NOMO-1 treated with dmso at 0.1 percent for 144 hours (cell line): ENCODE measurements at regions not wholly inside any gene's neighbourhood (a gene's known extent, or its start where the extent isn't known, plus 50 kb on each side); places are given as distances from the start of the nearest gene placed in this dataset.

Experiments used
- DNase-seq: peaks from one replicate; lab custom pipeline; 2025; ENCODE audit not compliant: unreplicated experiment; lab: John Stamatoyannopoulos, UW

DNA sequence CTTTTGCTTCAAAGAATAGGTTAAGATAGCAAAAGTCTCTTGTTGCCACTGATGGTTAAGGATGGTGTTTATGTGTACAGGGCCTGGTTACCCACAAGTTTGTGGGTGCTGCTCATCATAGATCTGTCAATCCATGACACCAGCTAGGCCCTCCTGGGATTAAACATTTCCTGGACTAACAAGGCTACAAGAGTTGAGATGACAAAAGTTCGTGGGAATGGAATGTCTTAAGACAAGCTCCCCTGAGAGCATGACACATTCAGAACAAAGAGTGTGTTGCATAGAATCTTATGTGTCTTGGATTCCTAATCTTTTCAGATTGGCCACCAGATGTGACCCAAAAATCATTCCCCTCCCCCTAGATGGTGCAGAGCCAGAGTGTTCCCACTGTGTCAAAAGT is 592.5 kb upstream of the USP15 start:
- DNase-seq: no peak

DNA sequence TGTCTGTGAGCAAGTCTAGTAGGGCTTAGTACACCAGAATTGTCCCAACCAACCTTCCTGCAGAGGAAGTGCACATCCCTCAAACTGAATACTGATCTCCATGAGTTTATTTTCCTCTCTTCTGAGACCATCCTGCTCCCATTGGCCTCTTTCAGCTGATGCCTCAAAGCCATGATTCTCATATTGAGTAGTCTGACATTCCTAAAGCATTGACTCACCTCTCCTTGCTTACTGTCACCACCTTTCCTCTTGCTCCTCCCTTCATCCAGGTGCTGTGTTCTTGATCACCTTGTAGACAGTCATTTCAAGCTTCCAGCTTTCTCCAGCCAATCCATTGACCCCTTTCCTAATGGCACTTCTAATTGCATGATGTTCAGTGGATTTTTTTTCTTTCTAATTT is 583.7 kb upstream of the USP15 start:
- no peak for DNase-seq

DNA sequence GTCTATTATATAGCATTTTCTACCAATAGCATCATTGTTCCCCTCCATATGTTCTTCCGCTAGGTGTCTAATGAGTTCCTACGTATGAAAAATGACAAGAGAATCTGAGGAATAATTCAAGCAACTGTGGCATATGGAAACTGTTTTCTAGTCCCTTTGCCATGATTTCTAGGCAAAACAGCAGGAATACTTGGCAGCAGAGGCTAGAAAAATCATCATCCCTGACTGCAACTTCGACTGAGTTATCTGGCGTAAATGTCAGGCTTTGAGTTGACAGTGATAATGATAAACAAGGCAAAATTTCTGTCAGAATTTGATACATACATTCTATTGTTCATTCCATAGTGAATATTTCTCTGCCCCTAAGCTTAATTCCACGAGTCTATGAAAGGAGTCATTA is 572.8 kb upstream of the USP15 start:
- DNase-seq: no peak

DNA sequence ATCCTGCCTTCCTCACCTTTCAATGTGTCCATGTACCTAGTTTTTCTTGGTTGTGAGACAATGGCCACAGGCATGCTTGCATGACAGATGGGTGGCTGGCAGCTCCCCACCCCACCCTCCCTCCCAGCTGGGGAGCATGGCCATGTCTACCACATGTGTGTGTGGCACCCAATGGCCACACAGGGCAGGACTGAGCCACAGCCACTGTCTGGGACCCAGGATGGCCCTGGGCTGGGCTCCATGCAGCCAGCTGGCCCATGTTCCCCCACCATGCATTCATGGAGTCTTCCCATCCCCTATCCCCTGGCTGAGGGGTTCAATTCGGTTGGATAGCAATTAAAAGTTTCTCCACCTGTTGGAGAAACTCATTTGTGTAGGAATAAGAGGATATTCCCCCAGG is 566.0 kb upstream of the USP15 start:
- DNase-seq: no peak

DNA sequence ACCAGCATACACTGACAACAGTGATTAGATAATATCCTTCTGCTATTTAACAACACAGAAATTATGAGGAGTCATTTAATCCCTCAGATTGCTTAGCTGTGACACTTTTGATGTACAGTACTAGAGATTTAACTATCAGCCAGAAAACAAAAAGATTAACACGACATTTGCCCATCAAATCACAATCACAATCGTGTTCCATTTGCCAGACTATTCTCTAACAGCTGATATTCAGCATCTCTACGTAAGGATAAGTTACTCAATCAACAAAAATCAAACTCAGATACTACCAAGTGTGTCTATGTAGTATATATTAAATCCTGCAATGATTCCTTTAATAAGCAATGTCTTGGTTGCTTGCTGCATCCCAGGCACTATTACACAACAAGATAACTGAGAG is 558.7 kb upstream of the USP15 start:
- DNase-seq: no peak

DNA sequence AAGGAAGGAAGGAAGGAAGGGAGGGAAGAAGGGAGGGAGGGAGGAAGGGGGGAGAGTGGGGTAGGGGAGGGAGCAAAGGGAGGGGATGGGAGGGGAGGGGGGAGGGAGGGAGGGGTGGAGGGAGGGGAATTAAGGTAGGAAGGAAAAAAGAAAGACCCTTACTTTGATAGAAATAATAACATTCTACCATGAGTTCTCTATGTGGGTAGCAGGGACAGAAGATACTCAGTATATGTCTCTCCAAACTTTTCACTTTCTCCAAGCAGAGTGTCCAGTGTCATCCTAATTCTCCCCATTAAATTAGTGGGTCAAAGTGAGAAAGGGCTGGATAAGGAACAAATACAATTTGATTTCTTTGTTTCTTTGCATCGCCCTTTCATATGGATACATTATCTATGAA is 553.4 kb upstream of the USP15 start:
- DNase-seq: no peak

DNA sequence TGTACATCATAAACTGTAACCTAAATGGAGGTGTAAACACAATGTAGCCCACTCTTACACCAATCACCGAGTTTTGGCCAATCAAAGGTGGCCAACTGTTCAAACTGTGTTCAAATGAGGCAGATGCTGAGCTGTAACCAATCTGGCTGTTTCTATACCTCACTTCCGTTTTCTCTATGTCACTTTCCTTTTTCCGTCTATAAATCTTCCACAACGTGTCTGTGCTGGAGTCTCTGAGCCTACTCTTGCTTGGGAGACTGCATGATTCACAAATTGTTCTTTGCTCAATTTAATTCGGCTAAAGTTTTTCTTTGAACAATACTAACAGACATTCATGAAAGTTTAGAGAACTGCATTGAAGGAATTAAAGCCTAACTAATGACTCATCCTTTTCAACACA is 547.1 kb upstream of the USP15 start:
- no peak for DNase-seq

DNA sequence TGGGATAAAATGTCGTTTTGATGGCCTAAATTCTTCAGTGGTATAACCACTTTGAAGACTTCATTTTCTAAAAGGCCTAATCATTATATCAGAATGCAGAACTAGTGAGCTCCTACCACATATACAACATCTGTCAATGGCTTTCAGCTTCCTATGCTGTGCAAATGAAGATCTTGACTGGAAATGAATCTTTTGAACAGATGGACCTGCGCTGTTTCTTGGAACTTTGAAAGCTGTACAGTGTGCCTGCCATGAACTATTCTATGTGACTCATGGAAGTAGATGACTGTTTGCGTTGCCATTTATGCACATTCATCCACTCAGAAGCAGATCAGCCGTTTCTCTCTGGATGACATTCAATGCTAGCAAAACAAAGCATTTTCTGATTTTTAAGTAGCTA is 542.2 kb upstream of the USP15 start:
- DNase-seq: no peak

DNA sequence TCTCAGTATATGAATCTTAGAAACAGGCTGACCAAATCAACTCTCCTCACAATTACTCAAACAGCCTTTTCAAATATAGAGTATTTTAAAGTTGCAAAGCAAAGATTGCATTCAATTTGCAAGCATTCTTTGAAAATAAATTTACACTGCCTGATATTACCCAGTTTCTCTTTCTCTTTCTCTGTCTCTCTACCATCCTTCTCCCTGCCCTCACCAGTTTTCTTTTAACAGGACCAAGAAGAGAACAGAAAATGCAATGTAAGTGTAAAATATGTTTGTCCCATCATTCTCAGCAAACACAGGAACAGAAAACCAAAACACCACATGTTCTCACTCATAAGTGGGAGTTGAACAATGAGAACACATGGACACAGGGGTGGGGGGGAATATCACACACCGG is 520.3 kb upstream of the USP15 start:
- no peak for DNase-seq

DNA sequence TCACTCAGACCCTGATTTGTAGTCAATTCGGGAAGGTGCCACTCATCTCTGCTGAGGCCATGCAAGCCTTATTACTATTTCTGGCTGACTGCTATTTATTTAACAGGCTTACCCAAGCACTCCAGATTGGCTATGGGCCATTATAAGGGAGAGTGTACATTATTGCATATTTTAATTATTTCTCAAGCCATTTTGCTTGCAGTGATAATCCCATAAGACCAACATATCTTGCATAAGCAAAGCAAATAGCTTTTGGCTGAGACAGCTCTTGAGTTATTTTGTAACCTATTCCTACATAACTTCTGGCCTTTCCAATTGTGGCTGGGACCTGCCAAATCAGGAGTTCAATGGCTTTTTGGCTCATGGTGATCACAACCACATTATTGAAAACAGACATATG is 509.6 kb upstream of the USP15 start:
- DNase-seq: no peak

DNA sequence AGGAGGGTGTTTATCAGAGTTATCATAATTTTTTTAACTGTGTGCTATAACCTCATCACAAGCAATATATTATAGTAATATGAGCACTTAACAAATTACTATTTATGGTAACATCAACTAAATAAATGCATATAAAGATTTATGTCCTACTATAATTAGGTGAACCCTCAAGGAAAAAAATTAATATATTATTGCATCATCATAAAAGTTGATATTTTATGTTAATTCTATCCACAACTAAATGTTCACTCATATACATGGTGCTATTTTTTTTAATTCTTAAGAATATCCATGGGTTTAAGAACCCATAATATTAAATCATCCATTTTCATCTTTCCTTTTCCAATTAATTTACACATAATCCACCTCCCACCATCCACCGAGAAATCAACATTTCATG is 506.0 kb upstream of the USP15 start:
- no peak for DNase-seq

DNA sequence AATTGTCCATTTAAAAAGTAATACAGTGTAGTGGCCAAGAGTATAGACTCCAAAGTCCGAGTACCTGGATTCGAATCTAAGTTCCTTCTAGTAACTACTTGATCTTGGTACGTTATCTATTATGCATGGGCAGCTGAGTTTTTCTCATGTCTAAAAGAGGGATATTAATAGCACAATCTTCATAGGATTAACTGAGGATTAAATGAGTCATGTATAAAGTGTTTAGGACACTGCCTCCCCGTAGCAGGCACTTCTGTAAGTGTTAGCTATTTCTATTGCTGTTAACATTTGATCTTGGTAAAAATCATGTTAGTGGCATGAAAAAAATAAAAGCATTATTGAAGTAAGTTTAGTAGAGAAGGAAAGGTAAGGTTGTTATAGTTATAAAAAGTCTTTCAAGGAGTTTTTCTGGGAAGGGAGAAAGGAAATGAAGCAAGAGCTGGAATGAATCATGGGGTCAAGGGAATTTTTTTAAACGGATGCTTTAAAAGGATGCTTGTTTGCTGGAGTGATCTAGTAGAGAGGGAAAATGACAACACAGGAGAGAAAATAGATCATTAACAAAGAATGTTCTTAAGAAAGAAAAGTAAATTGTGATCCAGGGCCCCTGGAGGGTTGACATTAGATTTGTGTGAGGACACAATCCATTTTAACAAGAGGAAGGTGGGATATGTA is 502.2 kb upstream of the USP15 start:
- no peak for DNase-seq

DNA sequence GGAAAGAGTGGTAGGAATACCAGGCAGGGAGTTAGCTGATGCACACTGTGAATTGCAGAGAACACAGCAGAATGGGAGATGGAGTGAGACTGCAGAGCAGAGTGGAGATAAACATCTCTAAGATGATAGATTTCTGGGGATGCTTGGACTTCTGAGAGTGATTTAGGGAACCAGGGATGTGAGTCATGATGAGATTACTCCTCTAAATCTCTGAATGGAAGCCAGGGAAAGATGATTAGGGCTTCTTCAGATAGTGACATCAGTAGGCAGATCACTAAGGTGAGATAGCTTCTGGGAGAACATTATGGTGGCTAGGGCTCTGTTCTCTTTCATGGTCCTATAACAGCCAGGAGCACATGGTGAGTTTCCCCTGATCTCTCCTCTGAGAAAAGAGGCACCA is 501.5 kb upstream of the USP15 start:
- DNase-seq: no peak

DNA sequence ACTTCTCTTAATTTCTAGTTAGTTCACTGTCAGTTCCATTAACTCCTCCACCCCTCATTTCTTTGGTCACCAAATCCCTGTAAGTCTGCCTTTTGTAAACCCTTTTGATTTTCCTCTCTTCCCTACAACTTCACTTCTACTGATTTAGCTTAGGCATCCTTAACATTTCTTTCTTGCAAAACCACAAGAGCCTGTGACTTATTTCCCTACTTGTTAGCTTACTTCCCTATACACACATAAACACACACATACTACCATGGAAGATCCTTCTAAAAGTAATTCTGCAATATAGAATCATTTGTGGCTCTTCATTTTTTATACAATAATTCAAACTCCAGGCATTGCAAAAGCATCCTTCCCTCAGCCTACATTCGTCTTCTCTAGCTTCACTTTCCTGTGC is 494.3 kb upstream of the USP15 start:
- no peak for DNase-seq

DNA sequence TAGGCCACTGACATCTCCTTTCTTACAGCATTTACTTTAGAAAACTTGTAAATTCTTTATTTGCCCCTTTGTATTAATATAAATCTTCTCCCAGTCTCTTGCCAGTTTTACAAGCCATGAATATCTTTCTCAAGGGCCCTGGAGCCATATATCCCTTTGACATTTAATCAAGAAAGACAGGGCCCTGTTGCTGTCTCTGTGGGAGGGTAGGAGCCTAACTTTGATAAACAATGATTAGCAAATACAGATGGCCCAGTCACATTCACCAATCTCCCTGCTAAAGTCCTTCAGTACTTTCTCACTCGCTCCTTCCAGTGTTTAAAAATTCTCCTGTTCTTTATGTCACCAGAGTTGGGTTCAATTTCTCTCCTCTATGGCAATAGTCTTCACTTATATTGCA is 479.8 kb upstream of the USP15 start:
- no peak for DNase-seq

DNA sequence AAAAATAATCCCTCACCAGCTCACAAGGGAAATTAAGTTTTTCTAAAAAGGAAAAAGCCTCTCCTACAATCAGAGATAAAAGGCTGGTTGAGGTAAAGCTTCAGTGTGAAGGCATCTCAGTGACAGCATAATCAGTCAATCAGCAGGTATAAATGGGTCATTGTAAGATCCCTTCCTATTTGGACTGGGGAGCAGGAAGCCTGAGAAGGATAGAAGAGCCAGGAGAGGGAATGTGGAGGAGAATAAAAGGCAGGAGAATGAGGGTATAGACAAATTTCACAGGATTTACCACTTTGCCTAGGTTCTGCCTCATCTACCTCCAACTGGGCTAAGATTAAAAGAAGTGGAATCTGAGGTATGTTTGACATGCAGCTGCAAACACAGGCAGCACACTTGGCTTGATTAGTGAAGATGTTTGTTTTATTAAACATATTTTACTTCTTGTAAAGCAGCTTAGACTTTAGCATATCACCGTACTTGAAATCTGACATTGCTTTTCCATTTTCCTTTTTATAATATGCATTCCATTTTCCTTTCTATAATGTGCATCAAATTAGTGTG is 479.1 kb upstream of the USP15 start:
- DNase-seq: no peak

DNA sequence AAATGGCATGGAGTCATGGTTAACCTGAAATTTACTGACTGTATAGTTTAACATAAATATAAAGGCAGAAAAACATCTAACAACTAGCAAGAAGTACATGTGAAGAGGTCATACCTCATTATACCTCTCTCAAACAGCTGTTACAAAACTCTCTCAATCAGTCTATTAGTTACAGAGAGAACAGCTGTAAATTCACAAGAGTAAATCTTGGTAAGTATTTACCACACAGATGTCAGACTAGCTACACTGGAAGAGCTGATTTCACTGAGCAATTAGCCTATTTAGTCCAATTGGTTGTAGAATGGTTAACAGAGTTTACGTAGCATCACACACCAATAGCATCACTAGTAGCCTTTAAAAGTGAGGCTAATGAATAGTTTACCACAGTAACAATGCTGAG is 463.4 kb upstream of the USP15 start:
- no peak for DNase-seq

DNA sequence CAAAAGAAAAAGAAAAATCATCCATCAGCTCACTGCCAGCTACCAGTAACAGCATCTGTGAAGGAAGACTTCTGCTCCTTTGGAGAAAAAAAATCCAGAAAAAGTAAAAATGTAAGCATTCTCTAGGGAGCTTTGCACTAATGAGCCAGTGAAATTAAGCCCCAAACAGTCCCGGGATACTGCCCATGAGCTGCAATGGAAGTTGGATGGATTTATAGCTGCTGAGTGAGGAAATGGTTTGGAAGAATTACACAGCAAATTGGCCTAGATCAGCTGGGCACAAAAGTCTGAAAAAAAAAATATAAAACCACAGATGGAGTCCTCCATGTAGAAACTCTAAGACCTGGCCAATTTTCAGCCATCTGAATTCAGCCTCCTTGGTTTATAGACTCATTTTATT is 462.9 kb upstream of the USP15 start:
- no peak for DNase-seq

DNA sequence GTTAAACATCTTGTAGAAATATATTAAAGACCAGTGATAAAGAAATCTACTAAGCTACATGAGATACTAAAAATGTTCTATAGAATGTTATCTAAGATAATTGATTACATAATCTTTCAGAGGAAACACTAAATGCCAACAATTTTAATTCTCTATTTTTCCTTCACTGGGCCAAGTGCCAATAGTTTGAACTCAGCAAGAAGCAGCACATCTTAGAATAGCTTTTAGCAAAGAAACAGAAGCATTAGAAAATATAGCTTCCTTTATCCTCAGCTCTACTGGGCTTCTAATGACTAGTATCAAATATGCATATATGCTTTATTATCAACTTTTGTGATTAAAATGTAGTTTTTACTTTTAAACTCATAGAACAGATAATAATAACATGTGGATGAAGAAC is 461.4 kb upstream of the USP15 start:
- no peak for DNase-seq

DNA sequence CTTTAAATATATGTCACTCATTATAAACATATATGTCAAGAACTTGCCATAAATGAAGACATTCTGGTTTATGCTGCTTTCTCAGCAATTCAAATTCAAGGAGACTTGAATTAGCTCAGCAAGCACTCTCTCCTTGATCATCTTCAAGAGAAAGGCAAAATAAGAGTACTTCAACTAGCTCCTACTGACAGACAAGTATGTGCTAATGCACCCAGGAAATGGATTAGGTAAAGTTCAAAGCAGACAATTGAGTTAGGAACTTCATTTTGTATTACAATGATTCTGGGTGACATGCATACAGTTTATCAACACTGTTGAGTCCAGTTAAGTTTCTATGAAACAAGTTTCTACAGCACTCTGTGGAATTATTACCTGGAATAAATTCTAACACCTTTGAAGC is 455.9 kb upstream of the USP15 start:
- DNase-seq: no peak

DNA sequence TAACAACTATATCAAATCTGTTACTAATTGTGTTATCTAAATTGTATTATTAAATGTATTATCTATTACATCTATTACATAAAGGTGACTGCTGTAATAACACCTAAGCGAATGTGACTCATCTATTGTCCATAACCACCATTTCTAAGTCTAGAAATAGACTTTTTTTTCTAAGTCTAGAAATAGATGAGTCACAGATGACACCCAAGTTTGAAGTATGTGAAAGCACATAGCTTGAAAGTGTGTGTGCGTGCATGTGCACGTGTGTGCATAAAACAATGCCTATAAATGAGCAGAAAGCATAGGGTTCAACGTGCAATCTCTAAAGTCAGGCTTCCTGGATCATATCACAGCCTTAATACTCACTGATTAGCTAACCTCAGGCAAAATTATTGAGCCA is 451.3 kb upstream of the USP15 start:
- no peak for DNase-seq

DNA sequence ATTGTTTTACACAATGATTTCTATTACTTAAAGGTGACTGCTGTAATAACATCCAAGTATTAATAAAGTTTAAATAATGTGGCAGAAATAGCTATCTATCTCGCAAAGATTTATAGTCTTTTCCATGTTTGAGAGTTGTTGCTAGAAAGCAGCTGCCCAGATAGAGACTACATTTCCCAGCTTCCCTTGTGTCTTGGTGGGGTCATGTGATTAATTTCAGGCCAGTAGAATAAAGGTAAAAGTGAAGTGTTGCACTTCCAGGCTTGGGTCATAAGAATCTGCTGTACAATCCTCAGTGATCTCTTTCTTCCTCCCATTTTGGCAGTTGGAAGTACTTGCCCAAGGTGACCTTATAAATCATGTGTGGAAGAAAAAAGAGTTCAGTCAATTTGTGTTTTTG is 449.7 kb upstream of the USP15 start:
- DNase-seq: no peak

DNA sequence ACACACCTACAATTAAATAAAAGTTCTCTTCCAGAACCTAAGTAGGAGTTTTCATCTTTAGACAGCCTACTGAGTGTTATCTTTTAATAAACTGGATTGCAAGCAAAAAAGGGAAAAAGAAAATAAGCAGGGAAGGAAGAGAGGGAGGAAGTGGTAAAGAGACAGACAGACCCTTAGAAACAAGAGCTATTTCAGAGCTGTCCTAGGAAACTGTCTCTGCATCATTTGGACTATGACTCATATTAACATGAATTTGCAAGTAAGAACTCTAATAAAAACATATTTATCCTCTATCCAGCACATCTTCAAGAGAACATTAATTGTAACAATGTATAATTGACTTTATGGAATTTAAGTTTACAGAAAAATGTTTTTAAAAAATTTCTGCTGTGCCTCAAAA is 438.8 kb upstream of the USP15 start:
- no peak for DNase-seq

DNA sequence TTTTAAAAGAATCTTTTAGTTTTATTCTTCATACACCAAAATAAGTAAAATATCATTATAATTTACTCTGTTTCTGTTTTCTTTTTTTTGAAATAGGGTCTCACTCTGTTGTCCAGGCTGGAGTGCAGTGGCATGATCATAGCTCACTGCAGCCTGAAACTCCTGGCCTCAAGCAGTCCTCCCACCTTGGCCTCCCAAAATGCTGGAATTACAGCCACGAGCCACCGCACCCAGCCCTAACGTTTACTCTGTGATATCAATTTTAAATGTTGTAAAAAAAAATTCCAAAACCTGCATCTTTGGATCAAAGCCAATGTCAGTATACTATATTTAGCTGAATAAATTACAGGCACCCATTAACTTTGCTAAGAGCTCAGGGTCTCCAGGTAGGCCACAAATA is 437.1 kb upstream of the USP15 start:
- no peak for DNase-seq
